ENCODE measurements at regions not wholly inside any gene's neighbourhood (a gene's known extent, or its start where the extent isn't known, plus 50 kb on each side); places are given as distances from the start of the nearest gene placed in this dataset.
"Not testable (repeated sequence)": the region's sequence is repeated elsewhere in the genome, so short reads cannot be mapped to it uniquely, and the experiment has no call there.

GRCh38 chr5:167295681-167296005 lies 995.8 kb upstream of the WWC1 start:
- no peak for DNase-seq

GRCh38 chr5:167296066-167296465 lies 995.4 kb upstream of the WWC1 start:
- DNase-seq, result no peak

DNA sequence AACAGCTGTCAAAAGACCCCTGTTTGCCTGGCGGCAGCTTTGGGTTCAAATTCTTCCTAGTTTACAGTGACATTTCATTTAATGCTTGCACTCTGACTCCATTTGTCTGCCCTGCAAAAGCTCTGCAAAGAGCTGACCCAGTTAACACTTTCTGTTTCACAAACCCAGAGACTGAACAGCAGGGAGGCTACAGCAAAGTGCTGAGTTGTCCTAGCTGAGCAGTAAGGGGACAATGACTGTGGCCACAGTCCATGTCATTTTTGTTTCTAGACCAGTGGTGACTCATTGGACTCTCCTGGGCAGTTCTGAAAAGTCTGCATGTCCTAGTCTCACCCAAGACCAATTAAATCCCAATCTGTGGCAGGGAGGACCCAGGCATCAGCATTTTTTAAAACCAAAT lies 994.8 kb upstream of the WWC1 start:
- DNase-seq, result no peak

GRCh38 chr5:167299861-167300260 lies 991.6 kb upstream of the WWC1 start:
- DNase-seq, result not testable (repeated sequence)

GRCh38 chr5:167303582-167303981 lies 987.9 kb upstream of the WWC1 start:
- DNase-seq, result no peak

DNA sequence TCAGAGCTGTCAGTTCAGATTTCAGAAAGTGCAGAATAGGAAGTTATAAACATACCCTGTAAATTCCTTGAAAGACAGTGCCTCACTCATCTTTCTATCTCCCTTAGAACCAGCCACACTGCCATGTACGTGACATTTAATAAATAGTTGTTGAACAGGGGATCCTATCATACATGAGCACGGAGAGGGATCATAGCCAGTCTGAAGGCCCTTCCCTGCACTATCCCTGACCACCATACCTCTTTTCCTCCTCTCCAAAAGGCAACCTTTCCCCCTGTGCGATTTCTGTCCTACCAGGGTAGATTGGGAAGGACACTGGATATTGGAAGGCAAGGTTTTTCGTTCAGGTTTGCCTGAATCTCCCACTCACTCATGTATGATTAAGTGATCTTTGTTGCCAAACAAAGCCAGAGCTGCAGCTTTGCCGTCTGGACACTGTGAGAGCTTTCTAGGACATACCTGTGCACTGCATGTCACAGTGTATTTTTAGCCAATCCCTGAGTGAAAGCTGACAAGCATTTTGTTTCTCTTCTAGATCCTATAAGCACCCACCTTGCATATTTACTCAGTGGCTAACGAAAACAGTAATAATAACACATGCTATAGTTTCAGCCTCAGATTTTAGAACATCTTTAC lies 986.5 kb upstream of the WWC1 start:
- DNase-seq, result no peak

- no peak for DNase-seq
These were observed 985.7 kb upstream of the WWC1 start for GRCh38 chr5:167305591-167306213.

DNA sequence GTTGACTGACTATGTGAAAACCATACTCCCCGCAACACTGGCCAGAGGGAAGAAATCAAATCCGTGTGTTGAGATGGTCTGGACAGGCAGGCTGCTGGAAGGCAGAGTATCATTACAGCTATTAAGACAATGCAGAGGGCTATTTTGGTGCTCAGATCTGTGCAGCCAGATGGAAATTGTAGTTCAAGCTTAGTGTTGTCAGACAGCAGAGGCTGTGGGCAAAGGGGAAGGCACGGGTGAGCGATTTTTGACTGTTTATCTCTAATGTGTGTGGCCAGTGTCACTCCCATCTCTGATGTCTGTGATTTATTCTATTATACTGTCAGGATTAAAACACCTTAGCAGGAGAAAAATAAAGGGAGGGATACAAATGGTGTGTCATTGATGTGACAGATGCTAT lies 984.4 kb upstream of the WWC1 start:
- no peak for DNase-seq

DNA sequence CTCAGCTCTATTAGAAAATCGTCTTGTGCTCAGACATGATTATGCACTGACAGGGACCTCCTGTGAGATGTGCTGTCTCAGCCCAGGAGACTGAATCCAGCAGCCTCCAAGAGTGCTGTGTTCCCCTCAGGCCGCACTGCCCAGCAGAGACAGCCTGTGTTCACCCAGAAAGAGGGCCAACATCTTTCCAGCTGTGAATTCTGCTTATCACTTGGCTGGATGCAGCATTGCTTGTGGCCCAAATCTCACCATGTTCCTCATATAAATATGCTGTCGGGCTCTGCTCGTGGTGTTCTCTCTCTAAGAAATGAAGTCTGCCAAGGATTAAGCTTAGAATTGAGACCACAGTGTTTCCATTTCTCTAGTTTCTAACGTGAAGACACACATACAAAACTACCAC lies 983.0 kb upstream of the WWC1 start:
- no peak for DNase-seq

DNA sequence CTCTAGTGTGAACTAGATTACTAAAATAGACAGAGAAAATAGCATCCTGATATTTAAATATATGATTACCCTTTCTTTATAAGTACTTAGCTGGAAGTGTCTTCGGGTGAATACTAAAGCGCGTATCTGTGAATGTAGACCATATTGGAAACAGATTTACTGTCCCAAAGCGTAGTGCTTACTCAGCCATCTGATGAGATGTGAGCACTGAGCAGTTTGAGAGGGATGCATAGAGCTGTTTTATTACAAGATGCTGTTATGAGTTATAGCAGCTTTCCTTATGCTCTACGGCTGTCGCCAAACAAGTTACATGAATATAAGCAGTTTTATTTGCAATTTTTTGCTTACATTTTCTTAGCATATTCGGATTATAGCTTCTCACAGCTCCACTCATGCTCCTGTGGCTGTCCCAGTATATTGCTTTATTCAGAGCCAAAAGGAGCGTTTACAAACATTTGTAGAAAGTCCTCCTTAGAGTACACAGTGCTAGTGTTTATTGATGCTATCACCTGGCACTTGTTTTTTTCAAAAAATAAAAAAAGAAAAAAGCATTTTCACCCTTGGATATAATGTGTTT lies 981.4 kb upstream of the WWC1 start:
- DNase-seq, result no peak

DNA sequence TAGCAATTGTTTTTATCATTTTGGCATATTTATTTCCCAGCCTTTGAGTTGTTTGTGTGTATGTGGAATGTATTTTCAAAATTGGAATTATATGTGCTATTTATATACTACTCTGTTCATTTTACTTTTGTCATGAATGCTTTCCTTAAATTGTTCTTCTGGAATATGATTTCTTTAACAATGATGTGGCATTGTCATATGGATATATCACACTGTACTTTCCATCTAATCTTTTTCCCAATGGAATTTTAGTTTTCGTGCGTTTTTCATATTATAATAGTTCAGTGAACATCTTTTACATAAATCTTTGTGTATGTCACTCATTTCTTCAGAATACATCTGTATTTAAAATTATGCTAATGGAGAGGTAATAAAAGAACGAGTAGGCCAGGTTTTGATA lies 980.1 kb upstream of the WWC1 start:
- DNase-seq, result no peak

DNA sequence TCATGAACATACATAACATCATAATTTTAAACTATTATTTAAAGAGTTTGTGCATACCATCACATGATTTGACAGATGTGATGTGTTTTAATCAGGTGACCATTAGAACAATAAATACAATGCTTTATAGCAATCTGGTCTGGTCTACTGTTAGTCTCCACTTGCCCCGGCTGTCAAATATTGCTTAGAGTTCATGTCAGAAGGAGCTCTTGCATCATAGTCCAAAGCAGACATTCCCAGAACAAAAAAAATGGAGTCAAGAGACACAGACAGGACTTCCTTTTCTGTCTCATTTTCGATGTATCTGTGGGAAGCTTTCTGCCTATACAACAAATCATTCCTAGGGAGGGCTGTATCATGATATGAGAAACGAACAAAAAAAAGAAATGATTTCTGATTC lies 979.2 kb upstream of the WWC1 start:
- no peak for DNase-seq

DNA sequence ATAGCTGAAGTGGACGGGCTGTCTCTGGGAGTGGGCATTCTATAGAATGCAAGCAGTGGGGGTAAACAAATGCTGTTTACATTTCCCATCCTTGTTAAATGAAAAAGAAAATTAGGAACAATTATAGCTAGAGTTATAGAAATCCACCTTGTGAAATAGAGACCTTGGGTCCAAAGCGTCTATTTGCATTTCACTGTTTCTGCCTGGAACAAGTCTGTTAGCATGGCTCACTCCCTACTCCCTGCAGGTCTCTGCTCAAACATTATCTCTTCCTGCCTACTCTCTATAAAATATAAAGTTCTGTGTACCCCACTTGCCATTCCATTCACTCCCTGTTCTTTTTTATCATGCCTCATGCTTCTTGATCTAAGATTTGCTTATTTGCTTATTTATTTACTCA lies 975.7 kb upstream of the WWC1 start:
- no peak for DNase-seq

DNA sequence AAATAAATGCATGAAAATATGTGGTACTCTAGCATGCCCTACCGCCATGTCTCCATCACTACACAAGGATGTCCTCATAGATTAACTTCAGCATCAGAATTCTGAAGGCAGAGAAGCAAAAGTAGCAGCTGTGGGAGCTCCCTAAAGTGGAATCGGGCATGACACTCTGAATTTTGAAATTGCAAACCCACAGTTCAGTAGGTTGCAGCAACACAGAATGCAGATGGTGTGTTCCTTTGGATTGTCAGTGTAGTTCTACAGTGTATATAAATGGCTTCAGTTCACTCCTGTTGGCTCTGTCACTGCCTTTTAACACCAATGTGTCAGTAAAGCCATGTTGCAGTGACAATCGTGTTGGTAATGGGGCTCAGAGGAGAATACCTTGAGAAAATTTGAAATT lies 973.6 kb upstream of the WWC1 start:
- DNase-seq, result no peak

- DNase-seq, result no peak
These were observed 972.2 kb upstream of the WWC1 start for GRCh38 chr5:167319243-167319642.

DNA sequence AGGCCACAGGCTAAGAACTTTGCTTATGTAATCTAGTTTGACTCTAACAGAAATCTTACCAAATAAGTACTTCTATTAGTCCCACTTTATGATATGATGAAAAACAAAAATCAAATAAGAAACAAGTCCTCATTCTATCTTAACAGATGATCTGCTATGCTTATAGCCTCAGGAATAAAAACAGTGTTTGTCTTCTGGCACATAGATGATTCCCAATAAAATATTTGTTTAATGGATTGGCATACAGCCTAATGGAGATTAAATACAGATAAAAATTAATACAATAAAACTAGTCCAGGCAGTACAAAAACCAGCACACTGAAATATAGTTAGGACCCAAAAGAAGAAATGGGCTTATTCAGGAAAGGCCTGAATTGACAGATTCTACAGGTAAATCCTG lies 971.4 kb upstream of the WWC1 start:
- no peak for DNase-seq

DNA sequence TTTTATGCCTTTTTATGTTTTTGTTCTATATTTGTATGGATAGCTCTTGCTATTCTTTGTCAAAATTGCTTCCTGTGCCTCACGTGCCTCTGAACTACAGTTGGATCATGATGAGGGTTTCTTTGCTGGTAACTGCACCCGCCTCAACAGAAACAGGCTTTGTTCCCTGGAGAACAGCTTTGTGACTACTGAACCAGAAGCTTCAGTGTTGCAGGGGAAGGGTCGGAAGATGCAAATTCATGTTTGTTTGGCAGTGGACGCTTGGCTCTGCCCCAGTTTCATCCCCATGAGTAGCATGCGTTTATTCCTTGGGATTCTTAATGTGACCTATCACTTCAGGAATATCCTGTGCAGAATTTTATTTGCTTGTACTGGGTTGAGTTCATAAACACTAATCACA lies 959.1 kb upstream of the WWC1 start:
- DNase-seq, result no peak

DNA sequence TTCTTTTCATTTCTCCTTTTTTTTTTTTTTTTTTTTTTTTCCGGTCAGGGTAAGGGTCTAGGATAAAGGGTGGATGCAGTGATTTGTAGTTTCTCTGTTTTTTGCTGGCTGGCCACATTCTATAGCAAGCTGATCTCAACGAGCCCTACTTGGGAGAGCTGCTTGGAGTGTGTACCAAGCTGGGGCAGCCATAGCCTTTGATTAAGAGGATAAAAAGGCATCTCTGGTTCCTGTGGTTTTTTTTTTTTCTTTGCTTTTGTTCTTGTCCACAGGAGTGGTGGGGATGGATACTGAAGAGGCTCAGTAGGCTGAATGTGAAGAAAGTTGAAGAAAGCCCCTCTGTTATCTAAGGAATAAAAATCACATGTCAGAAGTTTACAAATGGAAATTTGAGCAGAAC lies 955.3 kb upstream of the WWC1 start:
- no peak for DNase-seq

GRCh38 chr5:167339205-167339604 lies 952.2 kb upstream of the WWC1 start:
- DNase-seq, result no peak

GRCh38 chr5:167346461-167346860 lies 945.0 kb upstream of the WWC1 start:
- DNase-seq, result no peak

- no peak for DNase-seq
These were observed 943.1 kb upstream of the WWC1 start for GRCh38 chr5:167348251-167348926.

GRCh38 chr5:167348980-167349379 lies 942.5 kb upstream of the WWC1 start:
- no peak for DNase-seq

GRCh38 chr5:167351316-167351715 lies 940.1 kb upstream of the WWC1 start:
- DNase-seq, result no peak

GRCh38 chr5:167352801-167353200 lies 938.6 kb upstream of the WWC1 start:
- no peak for DNase-seq

DNA sequence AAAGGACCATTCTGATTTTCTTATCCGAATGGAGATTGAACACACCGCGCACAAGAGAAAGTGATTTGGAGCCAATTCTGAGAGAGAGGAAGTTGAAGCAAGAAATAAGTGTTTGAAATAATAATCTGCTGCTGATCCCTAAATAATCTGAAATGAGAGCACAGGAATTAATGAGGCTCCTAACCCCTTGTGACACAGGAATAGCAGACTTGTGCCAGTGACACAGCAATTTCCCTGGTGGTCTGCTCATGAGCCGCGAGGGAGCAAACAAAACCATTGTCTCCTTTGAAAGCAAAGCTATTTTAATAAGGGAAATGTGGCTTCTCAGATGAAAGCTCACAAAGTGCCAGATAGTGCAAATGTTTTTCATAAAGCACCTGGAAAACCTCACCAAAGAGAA lies 936.1 kb upstream of the WWC1 start:
- DNase-seq, result no peak

All from bone marrow (tissue), 2 donors.